Neural cell (in vitro differentiated cells): ENCODE measurements at regions not wholly inside any gene's neighbourhood (a gene's known extent, or its start where the extent isn't known, plus 50 kb on each side); places are given as distances from the start of the nearest gene placed in this dataset.

Experiments used
- H2AFZ ChIP-seq: fragments of 200-600, 300-800 bp; sonication (generic), shearing (Covaris generic); 2 replicates; pipeline ENCODE4 v1.6.0; 2014; ENCODE audit warnings: low read depth, mild to moderate bottlenecking, antibody characterized with exemption, low read length, moderate library complexity
- H3F3A ChIP-seq: fragments of 200-600 bp; shearing (Covaris generic); 2 replicates; pipeline ENCODE4 v1.6.1; 2016; ENCODE audit warnings: mild to moderate bottlenecking, moderate library complexity, mixed read lengths, antibody characterized with exemption, low read length; ENCODE audit not compliant: insufficient read depth, poor library complexity, severe bottlenecking
- H3K27ac ChIP-seq: fragments of 200-600, 300-800 bp; sonication (generic), shearing (Covaris generic); 2 replicates; pipeline ENCODE4 v1.5.1; 2014; ENCODE audit warnings: mild to moderate bottlenecking, low read length, moderate library complexity
- H3K27me3 ChIP-seq: fragments of 300-800, 200-600 bp; sonication (generic), shearing (Covaris generic); 2 replicates; pipeline ENCODE4 v1.6.0; 2014; ENCODE audit warnings: mild to moderate bottlenecking, low read depth, low read length, moderate library complexity; ENCODE audit not compliant: insufficient read depth
- H3K36me3 ChIP-seq: fragments of 300-800, 200-600 bp; sonication (generic), shearing (Covaris generic); 2 replicates; pipeline ENCODE4 v1.5.1; 2014; ENCODE audit warnings: mild to moderate bottlenecking, antibody characterized with exemption, low read length, moderate library complexity; ENCODE audit not compliant: insufficient read depth
- H3K4me2 ChIP-seq: fragments of 300-800, 200-600 bp; sonication (generic), shearing (Covaris generic); 2 replicates; pipeline ENCODE4 v1.6.0; 2014; ENCODE audit warnings: mild to moderate bottlenecking, low read length
- H3K4me3 ChIP-seq: fragments of 300-800, 200-600 bp; sonication (generic), shearing (Covaris generic); 2 replicates; pipeline ENCODE4 v1.5.1; 2014; ENCODE audit warnings: mild to moderate bottlenecking, low read length, moderate library complexity
- H3K79me2 ChIP-seq: fragments of 200-600 bp; shearing (Covaris generic); replicated peaks from 2 replicates; pipeline ENCODE4 v1.6.0; 2014; ENCODE audit warnings: mild to moderate bottlenecking, low read length, moderate library complexity; ENCODE audit not compliant: insufficient read depth
- H3K9ac ChIP-seq: fragments of 300-800, 200-600 bp; sonication (generic), shearing (Covaris generic); 2 replicates; pipeline ENCODE4 v1.6.1; 2016; ENCODE audit warnings: mild to moderate bottlenecking, low read length, mixed read lengths
- H3K9me2 ChIP-seq: fragments of 200-600 bp; shearing (Covaris generic); 2 replicates; pipeline ENCODE4 v1.6.1; 2016; ENCODE audit warnings: mild to moderate bottlenecking, low read length, mixed read lengths; ENCODE audit not compliant: insufficient read depth
- H3K9me3 ChIP-seq: fragments of 200-600, 300-800 bp; sonication (generic), shearing (Covaris generic); 2 replicates; pipeline ENCODE4 v1.6.1; 2016; ENCODE audit warnings: mild to moderate bottlenecking, mixed run types, low read length, moderate library complexity, mixed read lengths
- H4K20me1 ChIP-seq: fragments of 200-600 bp; shearing (Covaris generic); 2 replicates; pipeline ENCODE4 v1.6.1; 2016; ENCODE audit warnings: mild to moderate bottlenecking, mixed run types; ENCODE audit not compliant: insufficient read depth
- CTCF ChIP-seq: fragments of 450-650 bp; IDR thresholded peaks from 2 replicates; pipeline ENCODE4 v1.5.1; 2014; ENCODE audit warnings: antibody characterized with exemption, mild to moderate bottlenecking, moderate library complexity; ENCODE audit not compliant: poor library complexity, severe bottlenecking
- EP300 ChIP-seq: fragments of 450-650 bp; conservative IDR thresholded peaks from 2 replicates; pipeline ENCODE4 v1.6.1; 2014; ENCODE audit warnings: antibody characterized with exemption, mild to moderate bottlenecking, moderate library complexity; ENCODE audit not compliant: poor library complexity, severe bottlenecking
- EZH2 ChIP-seq: fragments of 200-600, 300-800 bp; shearing (Covaris generic), sonication (generic); IDR thresholded peaks from 2 replicates; pipeline ENCODE4 v1.6.1; 2014; ENCODE audit warnings: antibody characterized with exemption, low read length, borderline replicate concordance, mild to moderate bottlenecking; ENCODE audit not compliant: insufficient read depth, poor library complexity, severe bottlenecking
- MXI1 ChIP-seq: fragments of 450-650 bp; conservative IDR thresholded peaks from 2 replicates; pipeline ENCODE4 v1.6.1; 2014; ENCODE audit warnings: antibody characterized with exemption, mild to moderate bottlenecking; ENCODE audit not compliant: poor library complexity, severe bottlenecking
- POLR2AphosphoS5 ChIP-seq: IDR thresholded peaks from 2 replicates; pipeline ENCODE4 v1.6.1; 2012
- RAD21 ChIP-seq: fragments of 450-650 bp; conservative IDR thresholded peaks from 2 replicates; pipeline ENCODE4 v1.6.1; 2014; ENCODE audit warnings: antibody characterized with exemption, mild to moderate bottlenecking, moderate library complexity
- REST ChIP-seq: IDR thresholded peaks from 2 replicates; pipeline ENCODE4 v1.6.1; 2012; ENCODE audit warnings: borderline replicate concordance
- SMC3 ChIP-seq: fragments of 450-650 bp; conservative IDR thresholded peaks from 2 replicates; pipeline ENCODE4 v1.6.1; 2014; ENCODE audit warnings: antibody characterized with exemption, mild to moderate bottlenecking, moderate library complexity; ENCODE audit not compliant: poor library complexity
- TAF1 ChIP-seq: IDR thresholded peaks from 2 replicates; pipeline ENCODE4 v1.6.1; 2012; ENCODE audit warnings: low read depth

- H2AFZ ChIP-seq: no peak overlapping the region
- H4K20me1 ChIP-seq: no peaks in the 10 kb centered on the region
- no peaks in the 10 kb centered on the region for H3K27me3 ChIP-seq
- no peak overlapping the region for H3K4me2 ChIP-seq
- no peaks in the 10 kb centered on the region for H3F3A ChIP-seq
- H3K27ac ChIP-seq: no peak overlapping the region
- H3K9me2 ChIP-seq: no peaks in the 10 kb centered on the region
- no peak overlapping the region for H3K9ac ChIP-seq
- no peak overlapping the region for H3K4me3 ChIP-seq
- no peaks in the 10 kb centered on the region for H3K36me3 ChIP-seq
- H3K9me3 ChIP-seq: no peaks in the 10 kb centered on the region
- no peak for TF ChIP-seq RAD21
- H3K79me2 ChIP-seq: no peaks in the 10 kb centered on the region
Observed at GRCh38 chr13:76533251-76533650, 353.0 kb downstream of the KCTD12 start.

DNA sequence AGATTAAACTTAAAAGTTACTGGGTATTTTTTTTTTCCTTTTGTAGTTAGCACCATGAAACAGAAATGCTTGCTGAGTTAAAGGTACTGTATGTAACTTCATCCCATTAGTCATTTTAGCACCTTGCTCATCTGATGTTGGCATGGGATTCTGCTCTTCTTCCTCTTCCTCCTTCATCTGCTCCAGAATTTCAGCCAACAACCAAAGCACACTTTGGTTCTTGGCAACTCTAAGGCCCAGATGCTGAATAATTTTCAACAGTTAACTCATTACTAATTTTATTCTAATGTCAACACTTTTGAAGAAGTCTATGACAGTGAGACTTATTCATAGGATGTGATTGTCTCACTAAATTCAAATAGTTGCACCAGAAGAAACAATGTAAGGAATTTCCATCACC, 359.2 kb downstream of the KCTD12 start:
- Histone ChIP-seq H3K79me2 (no peaks in the 10 kb centered on the region), H3K27me3 (no peaks in the 10 kb centered on the region), H3K9ac (no peak overlapping the region), H3F3A (no peaks in the 10 kb centered on the region), H3K9me2 (no peaks in the 10 kb centered on the region), H3K9me3 (no peaks in the 10 kb centered on the region), H4K20me1 (no peaks in the 10 kb centered on the region), H3K27ac (no peak overlapping the region), H3K4me3 (no peak overlapping the region), H2AFZ (no peak overlapping the region), H3K4me2 (no peak overlapping the region), H3K36me3 (no peaks in the 10 kb centered on the region)
- no peak for TF ChIP-seq POLR2AphosphoS5
- no peak for TF ChIP-seq SMC3
- no peak for TF ChIP-seq RAD21
- no peak for TF ChIP-seq CTCF
- TF ChIP-seq EP300: no peak
- no peak for TF ChIP-seq REST
- no peak for TF ChIP-seq MXI1
- no peak for TF ChIP-seq EZH2
- no peak for TF ChIP-seq TAF1

DNA sequence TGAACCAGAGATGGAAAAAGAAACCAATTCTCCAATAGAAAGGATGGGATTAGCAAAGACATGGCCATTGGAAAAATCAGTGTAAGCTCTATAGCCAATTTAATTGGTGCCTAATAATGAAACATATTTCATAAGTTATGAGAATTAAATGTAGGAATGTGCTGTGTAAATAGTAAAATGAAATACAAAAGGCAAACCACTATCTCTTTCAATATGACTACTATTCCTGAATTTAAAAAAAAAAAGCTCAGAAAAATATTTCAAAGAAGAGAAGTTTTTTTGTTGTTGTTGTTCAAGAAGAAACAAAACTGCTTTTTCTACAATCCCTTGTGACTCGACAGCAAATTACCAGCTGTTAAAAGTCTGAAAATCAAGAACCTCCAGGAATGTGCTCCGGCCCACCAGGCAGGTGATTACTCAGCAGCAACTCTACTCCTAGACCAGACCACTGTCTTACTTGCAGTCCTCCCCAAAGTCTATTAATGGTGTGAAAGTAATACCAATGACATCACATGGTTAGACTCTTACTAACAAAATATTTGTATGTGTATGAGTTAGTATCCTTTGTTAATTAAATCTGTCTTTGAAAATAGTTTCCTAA, 362.4 kb downstream of the KCTD12 start:
- H3K9me2 ChIP-seq: no peaks in the 10 kb centered on the region

More for the DNA sequence above, 362.4 kb downstream of the KCTD12 start:
- H2AFZ ChIP-seq: no peak overlapping the region
- no peak overlapping the region for H3K4me2 ChIP-seq
- H3K27me3 ChIP-seq: no peaks in the 10 kb centered on the region
- no peak overlapping the region for H3K9ac ChIP-seq
- no peaks in the 10 kb centered on the region for H3F3A ChIP-seq
- no peaks in the 10 kb centered on the region for H3K36me3 ChIP-seq
- H3K79me2 ChIP-seq: no peaks in the 10 kb centered on the region
- no peaks in the 10 kb centered on the region for H4K20me1 ChIP-seq
- TF ChIP-seq REST: no peak
- no peak for TF ChIP-seq TAF1
- no peak for TF ChIP-seq RAD21
- TF ChIP-seq EZH2: no peak
- no peak for TF ChIP-seq MXI1
- TF ChIP-seq CTCF: no peak
- TF ChIP-seq SMC3: no peak
- TF ChIP-seq EP300: no peak
- TF ChIP-seq POLR2AphosphoS5: no peak
- H3K27ac ChIP-seq: no peak overlapping the region
- H3K9me3 ChIP-seq: no peaks in the 10 kb centered on the region
- H3K4me3 ChIP-seq: no peak overlapping the region
